NOMO-1 treated with dmso at 0.1 percent for 144 hours (cell line): ENCODE measurements at regions not wholly inside any gene's neighbourhood (a gene's known extent, or its start where the extent isn't known, plus 50 kb on each side); places are given as distances from the start of the nearest gene placed in this dataset.

Experiments used
- DNase-seq: peaks from one replicate; lab custom pipeline; 2025; ENCODE audit not compliant: unreplicated experiment; lab: John Stamatoyannopoulos, UW

- DNase-seq, result no peak
These were observed 328.4 kb upstream of the HAND2 start for GRCh38 chr4:173858471-173858870.

- no peak for DNase-seq
These were observed 327.8 kb upstream of the HAND2 start for GRCh38 chr4:173857828-173858227.

GRCh38 chr4:173855015-173855414, 325.0 kb upstream of the HAND2 start:
- no peak for DNase-seq

- no peak for DNase-seq
These were observed 322.7 kb upstream of the HAND2 start for GRCh38 chr4:173852775-173853174.

GRCh38 chr4:173845580-173845979, 315.6 kb upstream of the HAND2 start:
- no peak for DNase-seq

GRCh38 chr4:173839865-173840264, 309.8 kb upstream of the HAND2 start:
- DNase-seq, result no peak

- DNase-seq, result no peak
These were observed 307.5 kb upstream of the HAND2 start for GRCh38 chr4:173837517-173837916.

- DNase-seq, result no peak
These were observed 305.9 kb upstream of the HAND2 start for GRCh38 chr4:173835903-173836302.

GRCh38 chr4:173834151-173834550, 304.1 kb upstream of the HAND2 start:
- DNase-seq, result no peak

- no peak for DNase-seq
These were observed 299.5 kb upstream of the HAND2 start for GRCh38 chr4:173829565-173829964.

- DNase-seq, result no peak
These were observed 297.7 kb upstream of the HAND2 start for GRCh38 chr4:173827707-173828106.

- DNase-seq, result no peak
These were observed 291.8 kb upstream of the HAND2 start for GRCh38 chr4:173821876-173822275.

- DNase-seq, result no peak
These were observed 291.0 kb upstream of the HAND2 start for GRCh38 chr4:173821036-173821435.

- no peak for DNase-seq
These were observed 277.3 kb upstream of the HAND2 start for GRCh38 chr4:173807347-173807746.

GRCh38 chr4:173805884-173806283, 275.9 kb upstream of the HAND2 start:
- DNase-seq, result no peak

- DNase-seq, result no peak
These were observed 272.6 kb upstream of the HAND2 start for GRCh38 chr4:173802662-173803022.

GRCh38 chr4:173801876-173802661, 272.0 kb upstream of the HAND2 start:
- DNase-seq, result no peak

GRCh38 chr4:173801361-173801760, 271.3 kb upstream of the HAND2 start:
- DNase-seq, result no peak

GRCh38 chr4:173797296-173797695, 267.3 kb upstream of the HAND2 start:
- no peak for DNase-seq

- no peak for DNase-seq
These were observed 264.6 kb upstream of the HAND2 start for GRCh38 chr4:173794662-173795061.

GRCh38 chr4:173793937-173794510, 264.0 kb upstream of the HAND2 start:
- DNase-seq, result no peak

GRCh38 chr4:173782660-173783059, 252.6 kb upstream of the HAND2 start:
- no peak for DNase-seq

- DNase-seq, result no peak
These were observed 247.9 kb upstream of the HAND2 start for GRCh38 chr4:173777921-173778320.
